ENCODE measurements at regions not wholly inside any gene's neighbourhood (a gene's known extent, or its start where the extent isn't known, plus 50 kb on each side); places are given as distances from the start of the nearest gene placed in this dataset.

DNA sequence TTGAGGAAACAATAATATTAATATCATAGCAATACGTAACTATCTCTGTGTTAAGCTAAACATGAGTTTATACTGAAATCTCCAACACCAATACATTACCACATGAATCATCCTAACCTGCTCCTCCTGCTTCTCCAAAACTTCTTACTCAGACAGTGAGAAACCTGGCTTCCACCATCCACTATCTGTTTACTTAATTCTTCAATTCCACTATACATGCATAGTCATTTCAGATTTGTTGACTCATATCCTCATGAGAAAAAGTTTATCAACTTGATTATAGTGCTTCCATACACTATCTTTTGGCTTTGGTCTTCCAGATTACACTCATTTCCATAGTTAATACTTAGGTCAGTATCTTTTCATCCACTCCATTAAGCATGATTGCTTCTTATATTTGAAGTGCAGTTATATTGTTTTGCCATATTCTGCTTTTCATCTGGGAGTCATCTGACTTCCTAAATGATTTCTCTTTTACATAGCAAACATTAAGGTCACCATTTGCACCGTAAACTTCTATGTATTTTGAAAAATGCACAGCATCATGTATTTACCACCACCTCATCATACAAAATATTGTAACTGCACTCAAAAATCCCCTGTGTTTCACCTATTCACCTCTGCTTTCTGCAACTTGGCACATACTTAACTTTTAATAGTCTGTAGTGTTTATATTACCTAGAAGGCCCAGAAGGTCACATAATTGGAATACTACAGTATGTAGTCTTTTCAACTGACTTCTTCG is 970.6 kb downstream of the DIPK2A start:
- TF ChIP-seq, protein P1, sequence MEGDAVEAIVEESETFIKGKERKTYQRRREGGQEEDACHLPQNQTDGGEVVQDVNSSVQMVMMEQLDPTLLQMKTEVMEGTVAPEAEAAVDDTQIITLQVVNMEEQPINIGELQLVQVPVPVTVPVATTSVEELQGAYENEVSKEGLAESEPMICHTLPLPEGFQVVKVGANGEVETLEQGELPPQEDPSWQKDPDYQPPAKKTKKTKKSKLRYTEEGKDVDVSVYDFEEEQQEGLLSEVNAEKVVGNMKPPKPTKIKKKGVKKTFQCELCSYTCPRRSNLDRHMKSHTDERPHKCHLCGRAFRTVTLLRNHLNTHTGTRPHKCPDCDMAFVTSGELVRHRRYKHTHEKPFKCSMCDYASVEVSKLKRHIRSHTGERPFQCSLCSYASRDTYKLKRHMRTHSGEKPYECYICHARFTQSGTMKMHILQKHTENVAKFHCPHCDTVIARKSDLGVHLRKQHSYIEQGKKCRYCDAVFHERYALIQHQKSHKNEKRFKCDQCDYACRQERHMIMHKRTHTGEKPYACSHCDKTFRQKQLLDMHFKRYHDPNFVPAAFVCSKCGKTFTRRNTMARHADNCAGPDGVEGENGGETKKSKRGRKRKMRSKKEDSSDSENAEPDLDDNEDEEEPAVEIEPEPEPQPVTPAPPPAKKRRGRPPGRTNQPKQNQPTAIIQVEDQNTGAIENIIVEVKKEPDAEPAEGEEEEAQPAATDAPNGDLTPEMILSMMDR (IDR thresholded peaks at IDR 0.05; ENCODE audit: low read depth, low read length, poor library complexity, severe bottlenecking), result no peak
- TF ChIP-seq EZH2phosphoT487 (IDR thresholded peaks at IDR 0.05; ENCODE audit: borderline replicate concordance, low read length), result no peak

Data from DOHH2 (cell line).